HCT116 (cell line): ENCODE measurements at regions not wholly inside any gene's neighbourhood (a gene's known extent, or its start where the extent isn't known, plus 50 kb on each side); places are given as distances from the start of the nearest gene placed in this dataset.

Experiments
- ATAC-seq: fragments of 200-7000 bp; cut with Tn5 transposase; 2 replicates; pipeline ENCODE4 v1.9.1; 2020; ENCODE audit warnings: mild to moderate bottlenecking, moderate library complexity
- BruUV-seq: library from RNA; stranded (reverse); fragments of 400-500 nt; replicated peaks from 2 replicates; lab custom pipeline; 2021; lab: Mats Ljungman, UMichigan
- CTCF ChIA-PET: fragments of 300-600 bp; sonication (Branson Sonifier 250); formaldehyde crosslinking; loops from one replicate; lab custom pipeline; 2021; ENCODE audit warnings: antibody characterized with exemption; lab: Charles Lee
- POLR2A ChIA-PET: fragments of 300-600, 350-600 bp; sonication (Branson Sonifier 250); formaldehyde crosslinking; loops from one replicate; lab custom pipeline; 2021; ENCODE audit warnings: antibody characterized with exemption; lab: Charles Lee
- RAD21 ChIA-PET, 2 experiments: fragments of 300-600 bp; sonication (Branson Sonifier 250); formaldehyde crosslinking; loops; one replicate each; lab custom pipeline; 2023; ENCODE audit warnings: low total read pairs in 2 of 2; ENCODE audit not compliant: uncharacterized antibody in 2 of 2, unreplicated experiment in 2 of 2, low non-redundant PET in 1 of 2; lab: Charles Lee
- DNase-seq: peaks from one replicate; pipeline ENCODE4 v3.0.0-alpha.2; 2010; ENCODE audit warnings: low read depth, low spot score
- H2AFZ ChIP-seq: fragments of 200-600 bp; shearing (Covaris generic), sonication (generic); 2 replicates; pipeline ENCODE4 v1.6.1; 2017; ENCODE audit warnings: low read depth, mixed run types, mixed read lengths, antibody characterized with exemption, low read length; ENCODE audit not compliant: poor library complexity, severe bottlenecking
- H3K27ac ChIP-seq: 2 replicates; pipeline ENCODE4 v1.5.1; 2012; ENCODE audit warnings: low read depth, low read length
- H3K27me3 ChIP-seq: fragments of 200-600 bp; sonication (generic); 2 replicates; pipeline ENCODE4 v1.6.1; 2016; ENCODE audit warnings: mixed run types, low read length, mixed read lengths; ENCODE audit not compliant: insufficient read depth
- H3K36me3 ChIP-seq, 2 experiments: fragments of 200-500 bp in 1 of 2; fragments of 200-600 bp in 1 of 2; sonication (Bioruptor generic) in 1 of 2; sonication (generic) in 1 of 2; 2 replicates each; pipeline versions ENCODE4 v1.5.1 to v1.6.1; 2014 to 2016; ENCODE audit warnings: low read length in 2 of 2, inconsistent platforms in 1 of 2, mixed read lengths in 1 of 2, mixed run types in 1 of 2; ENCODE audit not compliant: insufficient read depth in 2 of 2, control insufficient read depth in 1 of 2
- H3K4me1 ChIP-seq, 2 experiments: fragments of 200-600 bp in 1 of 2; sonication (generic) in 1 of 2; 2 replicates each; pipeline versions ENCODE4 v1.5.1 to v1.6.1; 2012 to 2017; ENCODE audit warnings: low read length in 2 of 2, inconsistent platforms in 1 of 2, mild to moderate bottlenecking in 1 of 2, mixed read lengths in 1 of 2, mixed run types in 1 of 2, moderate library complexity in 1 of 2; ENCODE audit not compliant: insufficient read depth in 2 of 2, control insufficient read depth in 1 of 2
- H3K4me2 ChIP-seq: fragments of 200-600 bp; sonication (generic); 2 replicates; pipeline ENCODE4 v1.6.1; 2017; ENCODE audit warnings: mixed run types, low read length, mixed read lengths
- H3K4me3 ChIP-seq, 2 experiments: fragments of 200-600 bp in 1 of 2; sonication (generic) in 1 of 2; replicated peaks in 1 of 2; 2 replicates each; pipeline ENCODE4 v1.5.1; 2011 to 2016; ENCODE audit warnings: low read length in 2 of 2, control low read depth in 1 of 2, low read depth in 1 of 2, mild to moderate bottlenecking in 1 of 2, mixed read lengths in 1 of 2, mixed run types in 1 of 2
- H3K79me2 ChIP-seq: fragments of 200-600 bp; sonication (generic); 2 replicates; pipeline ENCODE4 v1.6.1; 2017; ENCODE audit warnings: mild to moderate bottlenecking, mixed run types, low read length, moderate library complexity, mixed read lengths; ENCODE audit not compliant: insufficient read depth
- H3K9ac ChIP-seq: fragments of 200-600 bp; sonication (generic); 2 replicates; pipeline ENCODE4 v1.6.1; 2016; ENCODE audit warnings: low read length, mixed read lengths
- H3K9me2 ChIP-seq: fragments of 200-600 bp; sonication (generic), shearing (Covaris generic); 2 replicates; pipeline ENCODE4 v1.6.1; 2017; ENCODE audit warnings: mixed run types, mild to moderate bottlenecking, moderate library complexity; ENCODE audit not compliant: insufficient read depth
- H3K9me3 ChIP-seq, 2 experiments: fragments of 200-500 bp in 1 of 2; fragments of 200-600 bp in 1 of 2; sonication (Bioruptor generic) in 1 of 2; sonication (generic) in 1 of 2; 2 replicates each; pipeline ENCODE4 v1.6.1; 2014 to 2017; ENCODE audit warnings: low read length in 2 of 2, mixed read lengths in 2 of 2, inconsistent platforms in 1 of 2, low read depth in 1 of 2, mild to moderate bottlenecking in 1 of 2, mixed run types in 1 of 2, moderate library complexity in 1 of 2; ENCODE audit not compliant: control insufficient read depth in 1 of 2, insufficient read depth in 1 of 2
- H4K20me1 ChIP-seq: fragments of 200-600 bp; sonication (generic), shearing (Covaris generic); 2 replicates; pipeline ENCODE4 v1.6.1; 2017; ENCODE audit warnings: mixed run types, mild to moderate bottlenecking, moderate library complexity; ENCODE audit not compliant: insufficient read depth
- CBX3 ChIP-seq: IDR thresholded peaks from 2 replicates; pipeline ENCODE4 v1.6.1; 2012; ENCODE audit warnings: low read depth
- EGR1 ChIP-seq: IDR thresholded peaks from 2 replicates; pipeline ENCODE4 v1.6.1; 2012; ENCODE audit warnings: low read depth
- ELF1 ChIP-seq: IDR thresholded peaks from 2 replicates; pipeline ENCODE4 v1.6.1; 2012; ENCODE audit warnings: low read depth, borderline replicate concordance
- POLR2A ChIP-seq: IDR thresholded peaks from 2 replicates; pipeline ENCODE4 v1.7.0; 2011; ENCODE audit warnings: borderline replicate concordance; ENCODE audit not compliant: insufficient read depth, insufficient read length; ENCODE audit errors: extremely low read depth
- POLR2AphosphoS5 ChIP-seq: IDR thresholded peaks from 2 replicates; pipeline ENCODE4 v1.6.1; 2011; ENCODE audit warnings: mild to moderate bottlenecking, low read depth, low read length, moderate library complexity
- RAD21 ChIP-seq: IDR thresholded peaks from 2 replicates; pipeline ENCODE4 v1.6.1; 2012; ENCODE audit warnings: low read depth, mild to moderate bottlenecking
- SIN3A ChIP-seq: IDR thresholded peaks from 2 replicates; pipeline ENCODE4 v1.6.1; 2012; ENCODE audit warnings: low read depth
- SRF ChIP-seq: IDR thresholded peaks from 2 replicates; pipeline ENCODE4 v1.6.1; 2012; ENCODE audit warnings: low read depth
- YY1 ChIP-seq: IDR thresholded peaks from 2 replicates; pipeline ENCODE4 v1.6.1; 2011; ENCODE audit warnings: low read length, low read depth, moderate library complexity, mild to moderate bottlenecking; ENCODE audit not compliant: insufficient replicate concordance; ENCODE audit errors: extremely low read depth
- ZFX ChIP-seq: fragments of 450-650 bp; IDR thresholded peaks from 2 replicates; pipeline ENCODE4 v1.6.1; 2017
- ZNF274 ChIP-seq: fragments of 200-500 bp; sonication (Bioruptor generic); IDR thresholded peaks from 2 replicates; pipeline ENCODE4 v1.6.1; 2014; ENCODE audit warnings: mild to moderate bottlenecking, low read depth, low read length, inconsistent platforms
- intact Hi-C: fragments of 100-400 bp; cut with micrococcal nuclease; formaldehyde crosslinking; loops from 2 replicates; pipeline ENCODE4 v1.10.0; 2022
- TF ChIP-seq, protein P1 (sequence below), 3 experiments: fragments of 200-600 bp in 1 of 3; sonication (generic) in 1 of 3; IDR thresholded peaks in 2 of 3; conservative IDR thresholded peaks in 1 of 3; 2 replicates each; pipeline ENCODE4 v1.5.1; 2012 to 2017; ENCODE audit warnings: low read depth in 2 of 3, low read length in 2 of 3, antibody characterized with exemption in 1 of 3, borderline replicate concordance in 1 of 3, control low read depth in 1 of 3, mild to moderate bottlenecking in 1 of 3, mixed read lengths in 1 of 3, mixed run types in 1 of 3, moderate library complexity in 1 of 3; ENCODE audit not compliant: insufficient read depth in 1 of 3
- TF ChIP-seq, protein P2 (sequence below): IDR thresholded peaks from 2 replicates; pipeline ENCODE4 v1.6.1; 2012
- TF ChIP-seq, protein P3 (sequence below): IDR thresholded peaks from 2 replicates; pipeline ENCODE4 v1.6.1; 2011; ENCODE audit warnings: mild to moderate bottlenecking, low read length, moderate library complexity; ENCODE audit not compliant: insufficient replicate concordance; ENCODE audit errors: extremely low read depth

DNA sequence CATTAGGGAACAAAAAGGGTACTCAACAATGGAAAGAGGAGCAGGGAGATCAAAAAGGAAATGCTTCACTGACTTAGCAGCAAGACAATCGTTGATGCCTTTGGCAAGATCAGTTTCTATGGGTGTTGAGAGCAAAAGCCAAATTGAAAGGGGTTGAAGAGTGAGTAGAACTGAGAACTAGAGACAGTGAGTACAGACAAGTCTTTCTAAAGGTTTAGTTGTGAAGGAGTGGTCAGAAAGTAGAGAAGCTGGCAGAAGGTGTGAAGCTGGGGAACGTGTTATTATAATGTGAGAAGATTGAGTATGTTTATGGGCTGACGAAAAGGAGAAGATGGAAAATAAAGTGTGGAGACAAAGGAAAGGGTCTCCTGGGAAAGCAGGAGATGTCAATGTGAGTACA lies 221.2 kb upstream of the USP25 start:
- ChIA-PET POLR2A (no interaction called here), CTCF (no interaction called here), RAD21 (no interaction called here)
- Histone ChIP-seq H3K9me3 (no peaks in the 10 kb centered on the region), H3K36me3 (no peaks in the 10 kb centered on the region), H3K27me3 (no peaks in the 10 kb centered on the region), H3K4me3 (no peak overlapping the region), H3K79me2 (no peaks in the 10 kb centered on the region), H4K20me1 (no peaks in the 10 kb centered on the region), H3K4me2 (no peak overlapping the region), H3K9ac (no peak overlapping the region), H3K27ac (no peak overlapping the region), H3K9me2 (no peaks in the 10 kb centered on the region), H2AFZ (no peak overlapping the region), H3K4me1 (no peaks in the 10 kb centered on the region)
- ATAC-seq (no peak), DNase-seq (no peak)
- no TSS peak for BruUV-seq
- no peak for TF ChIP-seq SIN3A
- TF ChIP-seq POLR2A, result no peak
- TF ChIP-seq YY1, result no peak
- no peak for TF ChIP-seq RAD21
- no peak for TF ChIP-seq SRF
- TF ChIP-seq EGR1, result no peak
- TF ChIP-seq ELF1, result no peak
- TF ChIP-seq, protein P1, sequence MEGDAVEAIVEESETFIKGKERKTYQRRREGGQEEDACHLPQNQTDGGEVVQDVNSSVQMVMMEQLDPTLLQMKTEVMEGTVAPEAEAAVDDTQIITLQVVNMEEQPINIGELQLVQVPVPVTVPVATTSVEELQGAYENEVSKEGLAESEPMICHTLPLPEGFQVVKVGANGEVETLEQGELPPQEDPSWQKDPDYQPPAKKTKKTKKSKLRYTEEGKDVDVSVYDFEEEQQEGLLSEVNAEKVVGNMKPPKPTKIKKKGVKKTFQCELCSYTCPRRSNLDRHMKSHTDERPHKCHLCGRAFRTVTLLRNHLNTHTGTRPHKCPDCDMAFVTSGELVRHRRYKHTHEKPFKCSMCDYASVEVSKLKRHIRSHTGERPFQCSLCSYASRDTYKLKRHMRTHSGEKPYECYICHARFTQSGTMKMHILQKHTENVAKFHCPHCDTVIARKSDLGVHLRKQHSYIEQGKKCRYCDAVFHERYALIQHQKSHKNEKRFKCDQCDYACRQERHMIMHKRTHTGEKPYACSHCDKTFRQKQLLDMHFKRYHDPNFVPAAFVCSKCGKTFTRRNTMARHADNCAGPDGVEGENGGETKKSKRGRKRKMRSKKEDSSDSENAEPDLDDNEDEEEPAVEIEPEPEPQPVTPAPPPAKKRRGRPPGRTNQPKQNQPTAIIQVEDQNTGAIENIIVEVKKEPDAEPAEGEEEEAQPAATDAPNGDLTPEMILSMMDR (IDR thresholded peaks at IDR 0.05 in 2 of 3, conservative IDR thresholded peaks at IDR 0.05 in 1 of 3; ENCODE audit: borderline replicate concordance in 1 of 3, insufficient read depth in 1 of 3, low read depth in 2 of 3, low read length in 2 of 3), result no peak
- TF ChIP-seq ZFX, result no peak
- TF ChIP-seq, protein P2, sequence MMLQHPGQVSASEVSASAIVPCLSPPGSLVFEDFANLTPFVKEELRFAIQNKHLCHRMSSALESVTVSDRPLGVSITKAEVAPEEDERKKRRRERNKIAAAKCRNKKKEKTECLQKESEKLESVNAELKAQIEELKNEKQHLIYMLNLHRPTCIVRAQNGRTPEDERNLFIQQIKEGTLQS, result no peak
- no peak for TF ChIP-seq CBX3
- TF ChIP-seq, protein P3, sequence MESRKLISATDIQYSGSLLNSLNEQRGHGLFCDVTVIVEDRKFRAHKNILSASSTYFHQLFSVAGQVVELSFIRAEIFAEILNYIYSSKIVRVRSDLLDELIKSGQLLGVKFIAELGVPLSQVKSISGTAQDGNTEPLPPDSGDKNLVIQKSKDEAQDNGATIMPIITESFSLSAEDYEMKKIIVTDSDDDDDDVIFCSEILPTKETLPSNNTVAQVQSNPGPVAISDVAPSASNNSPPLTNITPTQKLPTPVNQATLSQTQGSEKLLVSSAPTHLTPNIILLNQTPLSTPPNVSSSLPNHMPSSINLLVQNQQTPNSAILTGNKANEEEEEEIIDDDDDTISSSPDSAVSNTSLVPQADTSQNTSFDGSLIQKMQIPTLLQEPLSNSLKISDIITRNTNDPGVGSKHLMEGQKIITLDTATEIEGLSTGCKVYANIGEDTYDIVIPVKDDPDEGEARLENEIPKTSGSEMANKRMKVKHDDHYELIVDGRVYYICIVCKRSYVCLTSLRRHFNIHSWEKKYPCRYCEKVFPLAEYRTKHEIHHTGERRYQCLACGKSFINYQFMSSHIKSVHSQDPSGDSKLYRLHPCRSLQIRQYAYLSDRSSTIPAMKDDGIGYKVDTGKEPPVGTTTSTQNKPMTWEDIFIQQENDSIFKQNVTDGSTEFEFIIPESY, result no peak
- no peak for TF ChIP-seq ZNF274
- TF ChIP-seq POLR2AphosphoS5, result no peak
- intact Hi-C loops, result no loop called here
